Type B pancreatic cell (in vitro differentiated cells): ENCODE measurements at regions not wholly inside any gene's neighbourhood (a gene's known extent, or its start where the extent isn't known, plus 50 kb on each side); places are given as distances from the start of the nearest gene placed in this dataset.

Experiments
- DNase-seq: peaks from one replicate; pipeline ENCODE4 v3.0.0; 2021; ENCODE audit warnings: mixed read lengths; ENCODE audit not compliant: unreplicated experiment; ENCODE audit errors: extremely low spot score
- H3K27ac Mint-ChIP-seq: 2 replicates; pipeline ENCODE4 v1.8.0; 2021; ENCODE audit warnings: mild to moderate bottlenecking, mixed read lengths
- H3K27me3 Mint-ChIP-seq: 2 replicates; pipeline ENCODE4 v1.8.0; 2021; ENCODE audit warnings: mixed read lengths
- H3K36me3 Mint-ChIP-seq: 2 replicates; pipeline ENCODE4 v1.8.0; 2021; ENCODE audit warnings: mixed read lengths
- H3K4me1 Mint-ChIP-seq: one replicate; pipeline ENCODE4 v1.8.0; 2021; ENCODE audit warnings: mixed read lengths; ENCODE audit not compliant: unreplicated experiment
- H3K4me3 Mint-ChIP-seq: 2 replicates; pipeline ENCODE4 v1.8.0; 2021; ENCODE audit warnings: mild to moderate bottlenecking, mixed read lengths
- H3K9me3 Mint-ChIP-seq: 2 replicates; pipeline ENCODE4 v1.8.0; 2021; ENCODE audit warnings: mixed read lengths
- TF ChIP-seq, protein P1 (sequence below): fragments of 200-600 bp; sonication (generic); conservative IDR thresholded peaks from 2 replicates; pipeline ENCODE4 v1.5.0; 2021; ENCODE audit warnings: antibody characterized with exemption, mild to moderate bottlenecking

GRCh38 chr1:83747853-83748482 is 251.0 kb downstream of the TTLL7 start:
- no peak overlapping the region for H3K27ac Mint-ChIP-seq
- no peak overlapping the region for H3K4me3 Mint-ChIP-seq
- no peaks in the 10 kb centered on the region for H3K36me3 Mint-ChIP-seq

DNA sequence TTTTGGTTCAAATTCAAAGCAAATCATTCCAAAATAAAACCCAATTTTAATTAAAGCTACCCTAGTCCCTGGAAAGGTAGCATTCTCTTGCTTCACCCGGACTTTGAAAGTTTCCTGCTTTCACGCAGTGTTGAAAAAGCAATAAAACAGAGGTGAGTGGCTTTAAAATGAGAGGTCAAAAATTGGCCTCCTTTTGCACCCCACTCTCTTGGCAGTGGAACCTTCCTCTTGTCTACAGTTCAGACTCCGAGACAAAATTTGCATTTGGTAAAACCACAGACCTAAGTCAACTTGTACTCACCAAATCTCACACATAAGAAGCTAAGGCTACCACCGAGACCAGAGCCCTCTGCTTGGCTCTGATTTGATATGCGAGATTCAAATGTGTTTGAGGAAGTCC is 252.7 kb downstream of the TTLL7 start:
- Mint-ChIP-seq H3K27ac (no peak overlapping the region), H3K9me3 (peaks cover 1% of the 10 kb centered on the region), H3K4me3 (no peak overlapping the region), H3K4me1 (peaks cover 36% of the 10 kb centered on the region), H3K27me3 (no peaks in the 10 kb centered on the region), H3K36me3 (no peaks in the 10 kb centered on the region)
- TF ChIP-seq, protein P1, sequence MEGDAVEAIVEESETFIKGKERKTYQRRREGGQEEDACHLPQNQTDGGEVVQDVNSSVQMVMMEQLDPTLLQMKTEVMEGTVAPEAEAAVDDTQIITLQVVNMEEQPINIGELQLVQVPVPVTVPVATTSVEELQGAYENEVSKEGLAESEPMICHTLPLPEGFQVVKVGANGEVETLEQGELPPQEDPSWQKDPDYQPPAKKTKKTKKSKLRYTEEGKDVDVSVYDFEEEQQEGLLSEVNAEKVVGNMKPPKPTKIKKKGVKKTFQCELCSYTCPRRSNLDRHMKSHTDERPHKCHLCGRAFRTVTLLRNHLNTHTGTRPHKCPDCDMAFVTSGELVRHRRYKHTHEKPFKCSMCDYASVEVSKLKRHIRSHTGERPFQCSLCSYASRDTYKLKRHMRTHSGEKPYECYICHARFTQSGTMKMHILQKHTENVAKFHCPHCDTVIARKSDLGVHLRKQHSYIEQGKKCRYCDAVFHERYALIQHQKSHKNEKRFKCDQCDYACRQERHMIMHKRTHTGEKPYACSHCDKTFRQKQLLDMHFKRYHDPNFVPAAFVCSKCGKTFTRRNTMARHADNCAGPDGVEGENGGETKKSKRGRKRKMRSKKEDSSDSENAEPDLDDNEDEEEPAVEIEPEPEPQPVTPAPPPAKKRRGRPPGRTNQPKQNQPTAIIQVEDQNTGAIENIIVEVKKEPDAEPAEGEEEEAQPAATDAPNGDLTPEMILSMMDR, result no peak
- DNase-seq, result no peak

More at GRCh38 chr1:83747853-83748482, 251.0 kb downstream of the TTLL7 start:
- Mint-ChIP-seq H3K9me3 (peaks cover 5% of the 10 kb centered on the region), H3K27me3 (no peaks in the 10 kb centered on the region), H3K4me1 (peaks cover 23% of the 10 kb centered on the region)
- DNase-seq, result no peak
- TF ChIP-seq, protein P1, result no peak

DNA sequence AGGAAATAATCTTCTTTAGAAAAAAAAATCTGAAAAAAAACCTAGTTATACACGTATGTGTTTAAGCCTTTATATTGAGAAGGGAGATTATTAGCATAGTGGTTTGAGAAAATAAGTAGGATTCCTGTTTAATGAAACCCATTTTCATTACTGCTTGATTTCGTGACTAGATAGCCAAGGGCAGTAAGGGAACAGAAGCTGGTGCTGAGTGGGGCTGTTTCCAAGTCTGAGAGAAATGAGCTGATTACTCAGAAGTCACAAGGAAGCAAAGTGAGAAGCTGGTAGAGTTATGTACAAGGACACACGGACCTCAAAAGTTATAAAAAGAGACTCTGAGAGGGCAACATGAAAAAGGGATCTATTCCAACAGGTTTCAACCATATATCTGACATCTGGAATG is 256.5 kb downstream of the TTLL7 start:
- H3K27ac Mint-ChIP-seq, result no peak overlapping the region

GRCh38 chr1:83741770-83742169 is 257.2 kb downstream of the TTLL7 start:
- H3K36me3 Mint-ChIP-seq, result no peaks in the 10 kb centered on the region
- TF ChIP-seq, protein P1, result no peak
- peaks cover 23% of the 10 kb centered on the region for H3K4me1 Mint-ChIP-seq
- no peaks in the 10 kb centered on the region for H3K27me3 Mint-ChIP-seq
- H3K9me3 Mint-ChIP-seq, result no peaks in the 10 kb centered on the region
- H3K4me3 Mint-ChIP-seq, result no peak overlapping the region
- DNase-seq, result no peak
- H3K27ac Mint-ChIP-seq, result no peak overlapping the region

More for the DNA sequence above, 256.5 kb downstream of the TTLL7 start:
- Mint-ChIP-seq H3K9me3 (no peaks in the 10 kb centered on the region), H3K27me3 (no peaks in the 10 kb centered on the region), H3K36me3 (no peaks in the 10 kb centered on the region), H3K4me1 (peaks cover 23% of the 10 kb centered on the region), H3K4me3 (no peak overlapping the region)
- DNase-seq, result no peak
- TF ChIP-seq, protein P1, result no peak

- Mint-ChIP-seq H3K36me3 (no peaks in the 10 kb centered on the region), H3K27ac (no peak overlapping the region), H3K4me1 (peaks cover 23% of the 10 kb centered on the region)
Observed at GRCh38 chr1:83741348-83741747, 257.6 kb downstream of the TTLL7 start.

More at GRCh38 chr1:83741348-83741747, 257.6 kb downstream of the TTLL7 start:
- DNase-seq, result no peak
- Mint-ChIP-seq H3K27me3 (no peaks in the 10 kb centered on the region), H3K4me3 (no peak overlapping the region), H3K9me3 (no peaks in the 10 kb centered on the region)
- TF ChIP-seq, protein P1, result no peak
